Breast epithelium (tissue), 3 donors: ENCODE measurements at regions not wholly inside any gene's neighbourhood (a gene's known extent, or its start where the extent isn't known, plus 50 kb on each side); places are given as distances from the start of the nearest gene placed in this dataset.

Source experiments
- POLR2AphosphoS5 ChIP-seq, 3 donors: sonication (generic); formaldehyde crosslinking; IDR thresholded peaks; one replicate each; pipeline ENCODE4 v1.6.1; 2017; ENCODE audit warnings: antibody characterized with exemption in 3 of 3
- TF ChIP-seq, protein P1 (sequence below), 3 donors: fragments of 450-650 bp; IDR thresholded peaks; one replicate each; pipeline ENCODE4 v1.5.1; 2016 to 2017; ENCODE audit warnings: antibody characterized with exemption in 3 of 3, mild to moderate bottlenecking in 3 of 3, moderate library complexity in 3 of 3

DNA sequence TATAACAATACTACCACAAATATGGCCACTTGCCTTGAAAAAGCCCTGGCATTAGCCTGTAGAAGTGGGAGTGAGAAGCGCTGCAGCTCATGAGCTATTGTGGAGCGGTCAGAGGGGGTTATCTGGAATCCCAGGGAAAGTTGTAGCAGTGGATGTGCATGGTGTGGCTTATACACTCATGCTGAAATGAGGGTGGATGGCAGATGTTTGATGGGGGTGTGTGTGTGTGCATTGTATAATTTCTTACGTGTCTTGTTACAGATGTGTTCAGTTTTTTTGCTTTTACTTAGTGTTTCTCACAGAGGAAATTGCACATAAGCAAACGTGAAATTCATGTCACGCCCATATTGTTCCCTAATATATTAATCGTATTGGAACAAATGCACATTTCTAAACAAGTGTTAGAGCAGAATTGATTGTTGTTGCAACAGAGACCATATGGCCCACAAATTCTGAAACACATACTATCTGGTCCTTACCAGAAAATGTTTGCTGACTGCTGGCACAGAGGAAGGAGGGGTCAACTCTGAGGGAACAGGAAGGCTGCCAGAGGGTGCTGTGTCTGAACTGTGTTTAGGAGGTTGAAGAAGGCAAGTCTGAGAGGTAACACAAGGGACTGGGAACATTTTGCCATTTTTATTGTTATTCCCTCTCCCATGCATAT lies 200.0 kb upstream of the CFAP20DC start:
- TF ChIP-seq, protein P1, sequence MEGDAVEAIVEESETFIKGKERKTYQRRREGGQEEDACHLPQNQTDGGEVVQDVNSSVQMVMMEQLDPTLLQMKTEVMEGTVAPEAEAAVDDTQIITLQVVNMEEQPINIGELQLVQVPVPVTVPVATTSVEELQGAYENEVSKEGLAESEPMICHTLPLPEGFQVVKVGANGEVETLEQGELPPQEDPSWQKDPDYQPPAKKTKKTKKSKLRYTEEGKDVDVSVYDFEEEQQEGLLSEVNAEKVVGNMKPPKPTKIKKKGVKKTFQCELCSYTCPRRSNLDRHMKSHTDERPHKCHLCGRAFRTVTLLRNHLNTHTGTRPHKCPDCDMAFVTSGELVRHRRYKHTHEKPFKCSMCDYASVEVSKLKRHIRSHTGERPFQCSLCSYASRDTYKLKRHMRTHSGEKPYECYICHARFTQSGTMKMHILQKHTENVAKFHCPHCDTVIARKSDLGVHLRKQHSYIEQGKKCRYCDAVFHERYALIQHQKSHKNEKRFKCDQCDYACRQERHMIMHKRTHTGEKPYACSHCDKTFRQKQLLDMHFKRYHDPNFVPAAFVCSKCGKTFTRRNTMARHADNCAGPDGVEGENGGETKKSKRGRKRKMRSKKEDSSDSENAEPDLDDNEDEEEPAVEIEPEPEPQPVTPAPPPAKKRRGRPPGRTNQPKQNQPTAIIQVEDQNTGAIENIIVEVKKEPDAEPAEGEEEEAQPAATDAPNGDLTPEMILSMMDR (IDR thresholded peaks at IDR 0.05): no peak
- no peak for TF ChIP-seq POLR2AphosphoS5 (IDR thresholded peaks at IDR 0.05)
